ENCODE measurements at regions not wholly inside any gene's neighbourhood (a gene's known extent, or its start where the extent isn't known, plus 50 kb on each side); places are given as distances from the start of the nearest gene placed in this dataset.

DNA sequence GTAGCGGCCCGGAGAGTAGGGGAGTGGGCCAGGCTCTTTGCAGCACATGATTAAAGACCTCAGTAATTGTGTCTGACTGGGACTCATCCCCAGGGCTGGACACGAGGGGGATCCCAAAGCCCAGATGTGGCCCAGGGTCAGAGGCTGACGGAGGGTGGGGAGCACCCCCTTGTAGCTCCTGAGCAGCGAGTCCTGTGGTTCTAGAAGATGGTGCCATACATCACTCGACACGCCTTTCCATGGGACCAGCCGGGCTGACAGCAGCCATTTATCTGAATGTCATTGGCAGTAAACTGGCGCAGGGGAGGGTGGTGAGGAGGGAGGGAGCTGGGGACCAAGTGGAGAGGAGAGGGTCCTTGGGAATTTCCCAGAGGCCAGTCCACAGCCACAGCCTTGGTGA lies 65.1 kb upstream of the FAM222A start:
- no peaks in the 10 kb centered on the region for H3K9me3 ChIP-seq
- TF ChIP-seq, protein P1, sequence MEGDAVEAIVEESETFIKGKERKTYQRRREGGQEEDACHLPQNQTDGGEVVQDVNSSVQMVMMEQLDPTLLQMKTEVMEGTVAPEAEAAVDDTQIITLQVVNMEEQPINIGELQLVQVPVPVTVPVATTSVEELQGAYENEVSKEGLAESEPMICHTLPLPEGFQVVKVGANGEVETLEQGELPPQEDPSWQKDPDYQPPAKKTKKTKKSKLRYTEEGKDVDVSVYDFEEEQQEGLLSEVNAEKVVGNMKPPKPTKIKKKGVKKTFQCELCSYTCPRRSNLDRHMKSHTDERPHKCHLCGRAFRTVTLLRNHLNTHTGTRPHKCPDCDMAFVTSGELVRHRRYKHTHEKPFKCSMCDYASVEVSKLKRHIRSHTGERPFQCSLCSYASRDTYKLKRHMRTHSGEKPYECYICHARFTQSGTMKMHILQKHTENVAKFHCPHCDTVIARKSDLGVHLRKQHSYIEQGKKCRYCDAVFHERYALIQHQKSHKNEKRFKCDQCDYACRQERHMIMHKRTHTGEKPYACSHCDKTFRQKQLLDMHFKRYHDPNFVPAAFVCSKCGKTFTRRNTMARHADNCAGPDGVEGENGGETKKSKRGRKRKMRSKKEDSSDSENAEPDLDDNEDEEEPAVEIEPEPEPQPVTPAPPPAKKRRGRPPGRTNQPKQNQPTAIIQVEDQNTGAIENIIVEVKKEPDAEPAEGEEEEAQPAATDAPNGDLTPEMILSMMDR (IDR thresholded peaks at IDR 0.05; ENCODE audit: low read depth, low read length) = no peak
- H3K36me3 ChIP-seq = no peaks in the 10 kb centered on the region
- DNase-seq = no peak
- H3K4me3 ChIP-seq (ENCODE audit: low read depth, low read length) = no peak overlapping the region
- H3K27me3 ChIP-seq = no peaks in the 10 kb centered on the region
- peaks cover 62% of the 10 kb centered on the region for H3K4me1 ChIP-seq

DNA sequence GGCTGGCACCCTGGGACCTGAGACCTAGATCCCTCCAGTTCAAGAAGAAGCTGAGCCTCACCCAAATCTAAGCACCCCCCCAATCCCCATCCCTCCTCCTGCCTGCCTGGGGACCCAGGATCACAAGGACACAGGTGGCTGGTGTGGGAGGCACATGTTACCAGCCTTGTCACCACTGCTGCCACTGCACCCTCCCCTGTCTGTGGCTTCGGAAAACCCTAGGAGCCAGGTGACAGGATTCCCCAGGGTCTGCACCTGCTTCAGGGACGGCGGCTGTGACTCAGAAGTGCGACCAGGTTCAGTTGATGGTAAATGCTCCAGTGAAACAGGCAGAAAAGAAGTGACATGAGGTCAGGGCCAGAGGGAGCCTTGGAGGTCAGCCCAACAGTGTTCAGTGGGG lies 62.8 kb upstream of the FAM222A start:
- Histone ChIP-seq H3K36me3 (no peaks in the 10 kb centered on the region), H3K4me1 (peaks cover 66% of the 10 kb centered on the region), H3K9me3 (no peaks in the 10 kb centered on the region), H3K4me3 (ENCODE audit: low read depth, low read length) (no peak overlapping the region), H3K27me3 (no peaks in the 10 kb centered on the region)
- no peak for DNase-seq
- TF ChIP-seq, protein P1 (IDR thresholded peaks at IDR 0.05; ENCODE audit: low read depth, low read length) = no peak

DNA sequence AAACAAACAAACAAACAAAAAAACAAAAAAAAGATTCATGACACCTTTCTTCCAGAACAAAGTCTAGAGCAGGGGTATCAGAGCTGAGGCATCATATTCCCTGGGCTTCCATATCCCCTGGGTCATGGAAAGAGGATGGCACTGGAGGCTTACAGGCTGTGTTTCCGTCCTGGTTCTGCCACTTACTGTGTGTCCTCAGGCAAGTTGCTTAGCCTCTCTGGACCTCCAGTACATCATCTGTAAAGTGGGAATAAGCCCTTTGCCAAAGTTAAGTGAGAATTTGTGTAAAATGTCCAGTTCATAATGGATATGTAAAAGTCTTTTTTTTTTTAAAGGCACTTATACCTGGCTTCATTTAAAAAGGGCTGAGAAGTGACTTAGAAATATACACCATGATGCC lies 62.0 kb upstream of the FAM222A start:
- H3K27me3 ChIP-seq = no peaks in the 10 kb centered on the region
- H3K4me1 ChIP-seq = peaks cover 66% of the 10 kb centered on the region
- no peak overlapping the region for H3K4me3 ChIP-seq (ENCODE audit: low read depth, low read length)
- DNase-seq = no peak
- TF ChIP-seq, protein P1 (IDR thresholded peaks at IDR 0.05; ENCODE audit: low read depth, low read length) = no peak
- no peaks in the 10 kb centered on the region for H3K9me3 ChIP-seq
- no peaks in the 10 kb centered on the region for H3K36me3 ChIP-seq

GRCh38 chr12:109652233-109652976 lies 61.2 kb upstream of the FAM222A start:
- Histone ChIP-seq H3K27me3 (no peaks in the 10 kb centered on the region), H3K4me3 (ENCODE audit: low read depth, low read length) (no peak overlapping the region), H3K4me1 (peaks cover 65% of the 10 kb centered on the region), H3K9me3 (no peaks in the 10 kb centered on the region), H3K36me3 (no peaks in the 10 kb centered on the region)
- TF ChIP-seq, protein P1 (IDR thresholded peaks at IDR 0.05; ENCODE audit: low read depth, low read length) = no peak
- peak; percentile 49 for DNase-seq

DNA sequence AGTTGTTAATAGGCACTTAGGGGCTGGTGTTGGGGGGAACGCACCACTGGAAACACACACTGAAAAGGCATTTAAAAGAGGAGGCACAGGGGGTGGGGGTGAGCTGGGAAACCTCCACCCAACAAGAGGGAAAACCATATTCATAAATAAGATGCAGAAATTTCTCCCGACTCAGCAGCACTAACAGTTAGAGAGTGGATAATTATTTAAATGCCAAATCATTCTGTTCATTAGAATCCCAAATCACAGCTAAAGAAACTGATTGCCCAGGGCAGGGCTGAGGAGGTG lies 60.7 kb upstream of the FAM222A start:
- no peak for DNase-seq
- TF ChIP-seq, protein P1 (IDR thresholded peaks at IDR 0.05; ENCODE audit: low read depth, low read length) = no peak
- no peaks in the 10 kb centered on the region for H3K9me3 ChIP-seq
- peaks cover 66% of the 10 kb centered on the region for H3K4me1 ChIP-seq
- H3K27me3 ChIP-seq = no peaks in the 10 kb centered on the region
- H3K4me3 ChIP-seq (ENCODE audit: low read depth, low read length) = no peak overlapping the region
- no peaks in the 10 kb centered on the region for H3K36me3 ChIP-seq

DNA sequence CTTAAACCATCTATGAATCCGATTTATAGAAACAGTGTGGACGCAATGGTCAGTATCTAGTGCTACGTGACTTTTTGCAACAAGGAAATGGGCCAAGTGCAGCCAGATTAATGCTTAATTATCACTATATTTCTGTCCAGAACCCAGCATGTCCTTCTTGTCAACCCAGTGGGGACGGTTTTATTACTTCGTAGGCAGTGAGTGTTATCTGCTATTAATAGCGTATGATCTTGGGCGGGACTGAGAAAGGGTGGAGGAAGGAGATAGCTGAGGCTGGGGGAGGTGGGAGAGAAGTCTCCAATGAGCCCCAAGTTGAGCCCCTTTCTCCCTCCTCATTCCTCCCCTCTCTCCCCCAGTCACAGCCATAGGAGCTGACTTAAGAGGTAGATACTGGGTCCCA lies 59.7 kb upstream of the FAM222A start:
- H3K4me3 ChIP-seq (ENCODE audit: low read depth, low read length) = peak overlapping the region; percentile 18
- no peaks in the 10 kb centered on the region for H3K36me3 ChIP-seq
- no peak for DNase-seq
- peaks cover 63% of the 10 kb centered on the region for H3K4me1 ChIP-seq
- H3K27me3 ChIP-seq = no peaks in the 10 kb centered on the region
- TF ChIP-seq, protein P1 (IDR thresholded peaks at IDR 0.05; ENCODE audit: low read depth, low read length) = no peak
- no peaks in the 10 kb centered on the region for H3K9me3 ChIP-seq
